Bone marrow (tissue), 2 donors: ENCODE measurements at regions not wholly inside any gene's neighbourhood (a gene's known extent, or its start where the extent isn't known, plus 50 kb on each side); places are given as distances from the start of the nearest gene placed in this dataset.
"Not testable (repeated sequence)": the region's sequence is repeated elsewhere in the genome, so short reads cannot be mapped to it uniquely, and the experiment has no call there.

Experiments
- DNase-seq, 2 donors: peaks; one replicate each; lab custom pipeline; 2025; lab: John Stamatoyannopoulos, UW

GRCh38 chr1:243074224-243074623 is 180.9 kb downstream of the CEP170 start:
- not testable (repeated sequence) for DNase-seq

- DNase-seq = not testable (repeated sequence)
Measured at GRCh38 chr1:243067056-243067455, 188.0 kb downstream of the CEP170 start.

GRCh38 chr1:243061965-243062364 is 193.1 kb downstream of the CEP170 start:
- DNase-seq = not testable (repeated sequence)

GRCh38 chr1:243055510-243055909 is 199.6 kb downstream of the CEP170 start:
- DNase-seq = not testable (repeated sequence)

- DNase-seq = not testable (repeated sequence)
Measured at GRCh38 chr1:243055091-243055490, 200.0 kb downstream of the CEP170 start.

GRCh38 chr1:243054681-243055080 is 200.4 kb downstream of the CEP170 start:
- DNase-seq = not testable (repeated sequence)

- DNase-seq = not testable (repeated sequence)
Measured at GRCh38 chr1:243053048-243053447, 202.0 kb downstream of the CEP170 start.

GRCh38 chr1:243050613-243051012 is 204.5 kb downstream of the CEP170 start:
- not testable (repeated sequence) for DNase-seq

- not testable (repeated sequence) for DNase-seq
Measured at GRCh38 chr1:243049716-243050115, 205.4 kb downstream of the CEP170 start.

- not testable (repeated sequence) for DNase-seq
Measured at GRCh38 chr1:243021365-243021764, 233.7 kb downstream of the CEP170 start.

- not testable (repeated sequence) for DNase-seq
Measured at GRCh38 chr1:243019030-243019635, 235.9 kb downstream of the CEP170 start.

GRCh38 chr1:243010719-243011118 is 244.4 kb downstream of the CEP170 start:
- not testable (repeated sequence) for DNase-seq

GRCh38 chr1:243001003-243001402 is 254.1 kb downstream of the CEP170 start:
- not testable (repeated sequence) for DNase-seq

GRCh38 chr1:242992776-242993175 is 262.3 kb downstream of the CEP170 start:
- not testable (repeated sequence) for DNase-seq

- DNase-seq = not testable (repeated sequence)
Measured at GRCh38 chr1:242985096-242985495, 270.0 kb downstream of the CEP170 start.

GRCh38 chr1:242973341-242973740 is 281.7 kb downstream of the CEP170 start:
- not testable (repeated sequence) for DNase-seq

GRCh38 chr1:242966892-242967291 is 288.2 kb downstream of the CEP170 start:
- DNase-seq = no peak

GRCh38 chr1:242959397-242959796 is 295.7 kb downstream of the CEP170 start:
- DNase-seq = not testable (repeated sequence)

GRCh38 chr1:242954945-242955344 is 300.1 kb downstream of the CEP170 start:
- not testable (repeated sequence) for DNase-seq

GRCh38 chr1:242946206-242946605 is 308.9 kb downstream of the CEP170 start:
- DNase-seq = no peak

GRCh38 chr1:242936725-242937124 is 318.4 kb downstream of the CEP170 start:
- DNase-seq = not testable (repeated sequence)

- not testable (repeated sequence) for DNase-seq
Measured at GRCh38 chr1:242924717-242925116, 330.4 kb downstream of the CEP170 start.

- DNase-seq = not testable (repeated sequence)
Measured at GRCh38 chr1:242923603-242924002, 331.5 kb downstream of the CEP170 start.

GRCh38 chr1:242914729-242915128 is 340.4 kb downstream of the CEP170 start:
- not testable (repeated sequence) for DNase-seq
